ENCODE measurements at regions not wholly inside any gene's neighbourhood (a gene's known extent, or its start where the extent isn't known, plus 50 kb on each side); places are given as distances from the start of the nearest gene placed in this dataset.
"Not testable (repeated sequence)": the region's sequence is repeated elsewhere in the genome, so short reads cannot be mapped to it uniquely, and the experiment has no call there.

DNA sequence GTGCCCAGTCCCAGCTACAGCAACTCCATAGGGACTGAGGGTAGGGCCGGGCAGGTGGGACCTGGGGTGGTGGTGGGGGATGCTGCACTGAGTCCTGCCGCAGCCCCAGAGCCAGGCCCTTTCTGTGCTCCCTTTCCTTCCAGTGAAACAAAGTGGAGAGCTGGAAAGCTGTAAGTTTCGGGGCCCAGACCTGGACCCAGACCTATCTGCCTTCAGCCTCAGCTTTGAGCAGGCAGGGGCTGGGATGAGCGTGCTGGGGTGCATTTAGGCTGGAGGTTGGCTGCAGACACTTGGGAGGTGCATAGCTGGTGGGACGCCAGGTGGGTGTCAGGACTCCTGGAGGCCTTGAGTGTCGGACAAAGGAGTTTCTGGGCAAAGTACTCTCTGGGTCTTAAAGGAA is 92.7 kb upstream of the C1orf174 start:
- DNase-seq = no peak

DNA sequence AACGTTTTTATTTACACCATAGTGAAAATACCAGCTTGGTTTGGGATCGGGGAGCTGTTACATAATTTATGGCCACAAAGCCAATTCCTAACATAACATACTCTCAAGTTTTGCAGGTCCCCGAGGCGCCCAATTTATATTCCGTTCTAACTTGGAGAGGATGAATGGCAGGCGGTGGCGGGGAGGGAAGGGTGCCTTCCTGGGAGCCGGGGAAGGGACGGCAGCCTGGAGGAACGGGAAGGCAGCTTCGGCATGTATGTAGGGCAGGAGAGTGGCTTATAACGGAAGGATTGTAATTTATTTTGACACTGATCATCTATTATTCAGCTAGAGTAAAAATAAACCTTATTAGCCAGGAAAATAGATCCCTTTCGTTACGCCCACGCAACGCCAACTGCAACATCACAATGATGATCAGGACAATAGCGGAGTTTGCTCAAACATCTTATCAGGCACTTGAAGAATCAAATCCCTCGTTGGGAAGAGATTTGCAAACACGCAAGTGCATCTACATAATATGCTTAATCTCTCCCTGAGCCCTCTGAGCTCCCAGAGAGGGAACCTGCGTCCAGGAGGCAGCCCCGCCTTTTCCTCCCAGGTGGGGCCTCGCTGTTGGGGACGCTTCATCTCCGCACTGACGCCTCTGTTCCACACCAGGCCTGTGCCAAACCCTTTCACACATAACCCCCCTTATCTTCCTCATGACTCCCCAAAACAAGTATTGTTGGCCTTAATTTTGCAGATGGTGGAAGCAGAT is 93.7 kb upstream of the C1orf174 start:
- no peak for DNase-seq

DNA sequence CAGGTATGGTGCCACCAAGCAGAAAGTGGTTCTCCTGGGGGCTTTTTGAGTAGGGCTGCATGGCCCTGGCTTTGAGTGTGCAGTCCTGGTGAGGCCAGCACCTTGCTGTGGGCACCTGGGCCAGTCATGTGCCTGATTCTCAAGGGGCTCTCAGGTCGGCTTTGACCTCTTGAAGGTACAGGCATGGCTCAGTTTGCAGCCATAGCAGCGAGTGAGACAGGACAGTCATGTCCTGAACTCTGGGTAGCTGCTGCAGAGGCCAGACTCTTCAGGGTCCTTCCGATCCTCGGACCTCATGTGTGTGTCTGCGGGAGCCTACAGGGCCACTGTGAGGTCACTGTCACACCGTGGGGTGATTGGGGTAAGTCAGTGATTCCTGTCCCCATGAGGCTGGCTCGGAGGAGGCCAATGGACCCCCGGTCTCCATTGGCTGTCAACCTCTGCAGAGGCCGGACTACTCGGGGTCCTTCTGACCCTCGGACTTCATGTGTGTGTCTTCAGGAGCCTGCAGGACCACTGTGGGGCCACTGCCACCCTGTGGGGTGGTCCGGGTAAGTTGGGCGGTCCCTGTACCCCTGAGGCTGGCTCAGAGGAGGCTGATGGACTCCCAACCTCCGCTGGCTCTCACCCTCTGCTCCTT is 95.2 kb upstream of the C1orf174 start:
- no peak for DNase-seq

DNA sequence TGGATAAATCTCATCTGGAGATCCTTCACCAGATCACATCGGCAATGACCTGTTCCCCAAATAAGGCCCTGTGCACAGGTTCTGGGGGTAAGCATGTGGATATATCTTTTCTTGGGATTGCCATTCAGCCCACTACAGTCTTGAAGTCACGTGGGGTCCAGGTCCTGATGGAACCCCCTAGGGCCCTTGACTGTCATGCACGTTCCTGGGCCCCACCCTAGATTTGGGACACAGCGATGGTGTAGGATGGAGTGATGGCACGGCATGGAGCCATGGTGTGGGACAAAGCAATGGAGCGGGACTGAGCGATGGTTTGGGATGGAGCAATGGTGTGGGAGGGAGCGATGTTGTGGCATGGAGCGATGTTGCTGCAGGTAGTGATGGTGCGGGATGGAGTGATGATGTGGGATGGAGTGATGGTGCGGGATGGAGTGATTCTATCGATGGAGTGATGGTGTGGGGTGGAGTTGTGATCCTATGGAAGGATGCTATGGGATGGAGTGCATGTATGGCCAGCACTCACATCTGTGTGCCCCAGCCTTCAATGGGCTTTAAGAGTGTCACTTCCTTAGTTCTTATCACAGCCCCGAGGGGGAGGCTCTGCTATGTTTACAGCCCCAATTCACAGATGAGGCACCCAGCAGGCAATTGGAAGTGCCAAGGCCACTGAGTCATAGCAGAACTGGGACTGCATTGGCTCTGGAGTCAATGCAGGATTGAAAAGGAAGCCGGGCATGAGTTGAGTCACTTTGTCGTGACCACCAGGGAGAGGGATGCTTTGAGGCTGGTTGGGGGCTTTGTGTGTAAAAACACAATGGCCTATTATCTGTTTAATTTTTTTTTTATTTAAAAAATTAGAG is 97.0 kb upstream of the C1orf174 start:
- DNase-seq = no peak

DNA sequence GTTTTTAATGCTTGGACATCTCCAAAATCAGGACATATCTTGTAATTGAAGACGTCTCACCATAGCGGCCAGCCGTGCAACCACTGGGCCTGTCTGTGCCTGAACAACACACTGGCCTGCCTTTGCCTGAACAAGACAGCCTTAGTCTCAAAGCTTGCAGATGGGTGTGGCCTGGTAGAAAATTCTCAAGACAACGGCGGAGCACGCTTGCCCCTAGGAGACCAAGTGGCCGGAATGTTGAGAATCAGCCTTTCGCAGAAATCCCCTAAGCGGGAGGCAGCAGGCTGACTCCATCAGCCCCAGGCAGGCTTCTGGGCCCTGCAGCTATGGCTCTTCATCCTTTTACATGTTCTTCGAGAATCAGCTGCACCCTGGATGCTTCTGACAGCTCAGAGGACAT is 98.0 kb upstream of the C1orf174 start:
- no peak for DNase-seq

DNA sequence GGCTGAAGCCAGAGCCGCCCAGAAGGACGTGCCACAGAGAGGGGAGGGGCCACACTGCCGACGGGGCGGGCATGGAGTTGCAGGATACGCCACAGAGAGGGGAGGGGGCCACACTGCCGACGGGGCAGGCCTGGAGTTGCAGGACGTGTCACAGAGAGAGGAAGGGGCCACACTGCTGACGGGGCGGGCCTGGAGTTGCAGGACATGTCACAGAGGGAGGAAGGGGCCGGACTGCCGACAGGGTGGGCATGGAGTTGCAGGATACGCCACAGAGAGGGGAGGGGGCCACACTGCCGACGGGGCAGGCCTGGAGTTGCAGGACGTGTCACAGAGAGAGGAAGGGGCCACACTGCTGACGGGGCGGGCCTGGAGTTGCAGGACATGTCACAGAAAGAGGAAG is 99.4 kb upstream of the C1orf174 start:
- not testable (repeated sequence) for DNase-seq

DNA sequence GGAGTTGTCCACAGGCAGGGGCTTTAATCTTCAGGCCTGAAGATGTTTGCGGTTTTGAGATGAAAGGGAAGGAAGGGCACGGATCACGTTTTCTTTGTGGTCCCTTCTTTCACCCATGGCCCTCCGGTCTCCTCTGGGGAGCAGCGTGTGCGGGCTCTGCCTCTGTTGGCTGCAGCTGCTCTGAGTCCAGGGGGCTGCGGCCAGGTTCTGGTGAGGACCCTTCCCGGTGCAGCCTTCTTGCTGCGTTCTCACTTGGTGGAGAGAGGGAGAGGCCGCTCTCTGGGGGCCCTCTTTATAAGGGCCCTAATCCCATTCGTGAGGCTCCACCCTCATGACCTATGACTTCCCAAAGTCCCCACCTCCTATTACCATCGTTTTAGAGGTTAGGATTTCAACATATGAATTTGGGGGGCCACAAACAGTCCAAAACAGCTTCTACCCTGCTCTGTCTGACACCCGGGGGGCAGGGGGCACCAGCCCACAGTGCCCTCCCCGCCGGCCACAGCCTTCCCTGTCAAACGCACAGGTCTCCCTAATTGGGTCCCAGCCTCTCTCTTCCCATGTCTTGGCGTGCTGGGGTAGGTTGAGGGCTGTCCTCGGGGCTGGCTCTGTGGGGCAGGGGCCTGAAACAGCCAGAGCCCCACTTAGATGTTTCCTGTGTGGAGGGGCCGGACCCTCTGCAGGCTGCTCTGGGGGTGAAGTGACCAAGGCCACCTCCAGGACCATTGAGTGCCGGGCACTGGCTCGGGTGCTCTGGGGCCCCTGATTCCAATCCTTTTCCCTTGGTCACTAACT is 100.1 kb upstream of the C1orf174 start:
- DNase-seq = peak; percentile 10

DNA sequence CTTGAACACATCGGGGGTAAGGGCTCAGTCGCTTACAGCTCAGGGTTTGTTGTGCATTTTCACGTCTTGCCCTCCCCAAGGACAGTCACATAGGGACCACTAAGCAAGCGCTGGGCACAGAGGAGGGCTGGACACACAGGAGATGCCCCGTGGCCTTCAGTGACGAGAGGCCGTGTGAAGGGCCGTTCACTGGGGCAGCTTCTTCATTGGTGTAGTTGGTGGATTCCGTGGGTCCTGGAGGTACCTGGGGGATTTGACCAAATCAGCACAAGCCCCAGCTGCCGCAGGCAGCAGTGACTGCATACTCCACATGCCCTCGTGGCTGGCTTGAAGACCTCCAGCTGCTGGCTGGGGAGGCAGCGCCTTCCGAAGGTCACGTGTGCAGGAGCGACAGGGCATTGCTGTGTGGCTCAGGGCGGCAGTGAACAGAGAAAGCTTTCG is 100.8 kb upstream of the C1orf174 start:
- DNase-seq = peak; percentile 11

DNA sequence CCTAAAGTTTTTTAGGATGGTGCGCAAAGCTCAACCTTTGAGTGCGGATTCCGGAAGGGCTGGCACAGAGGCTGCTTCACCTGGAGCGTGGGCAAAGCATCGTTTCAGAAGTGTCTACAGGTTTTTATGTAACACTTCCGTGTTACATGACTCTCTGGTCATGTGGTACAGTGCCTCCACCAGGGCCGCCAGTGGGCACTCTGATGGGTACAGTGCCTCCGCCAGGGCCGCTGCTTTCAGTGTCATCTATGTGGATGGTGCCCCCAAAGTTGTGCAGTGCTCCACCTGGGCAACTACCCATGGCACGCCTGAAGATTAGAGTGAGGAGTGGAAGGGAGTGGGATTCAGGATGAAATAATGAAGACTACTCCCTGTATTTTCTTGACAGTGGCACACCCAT is 101.4 kb upstream of the C1orf174 start:
- no peak for DNase-seq

DNA sequence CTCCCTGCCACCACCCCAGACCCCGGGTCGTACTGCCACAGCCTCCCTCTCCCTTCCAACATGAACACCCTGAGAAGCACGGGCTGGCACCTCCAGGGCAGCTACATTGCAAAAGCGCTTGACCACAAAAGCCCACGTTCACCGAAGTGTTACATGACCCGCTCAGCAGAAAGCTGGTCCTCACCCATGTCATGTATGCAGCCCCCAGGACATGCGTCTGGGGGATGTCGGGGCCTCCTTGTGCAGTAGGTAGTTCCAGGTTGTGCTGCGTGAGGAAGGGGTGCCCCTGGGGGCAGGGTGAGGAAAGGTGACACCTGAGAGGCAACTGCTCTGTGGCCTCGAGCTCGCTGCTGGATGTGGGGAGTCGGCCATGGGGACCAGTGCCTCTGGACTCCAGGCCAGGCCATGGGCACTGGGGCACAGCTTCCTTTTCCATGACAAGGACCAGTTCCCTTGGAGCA is 102.0 kb upstream of the C1orf174 start:
- DNase-seq = peak; percentile 15

DNA sequence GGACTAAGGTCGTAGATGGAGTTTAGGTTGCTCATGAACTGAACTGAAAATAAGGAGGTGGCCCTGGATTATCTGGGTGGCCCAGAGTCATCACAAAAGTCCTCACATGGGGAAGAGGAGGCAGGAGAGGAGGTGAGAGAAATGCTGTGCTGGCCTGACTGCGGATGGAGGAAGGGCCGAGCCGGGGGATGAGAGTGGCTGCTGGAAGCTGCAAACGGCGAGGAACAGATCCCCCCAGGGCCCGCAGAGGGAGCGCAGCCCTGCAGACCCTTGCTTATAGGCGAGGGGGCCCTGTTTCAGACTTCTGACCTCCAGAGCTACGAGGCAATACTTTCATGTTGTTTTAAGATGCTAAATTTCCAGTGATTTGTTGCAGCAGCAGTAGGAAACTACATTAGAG is 102.7 kb upstream of the C1orf174 start:
- no peak for DNase-seq

DNA sequence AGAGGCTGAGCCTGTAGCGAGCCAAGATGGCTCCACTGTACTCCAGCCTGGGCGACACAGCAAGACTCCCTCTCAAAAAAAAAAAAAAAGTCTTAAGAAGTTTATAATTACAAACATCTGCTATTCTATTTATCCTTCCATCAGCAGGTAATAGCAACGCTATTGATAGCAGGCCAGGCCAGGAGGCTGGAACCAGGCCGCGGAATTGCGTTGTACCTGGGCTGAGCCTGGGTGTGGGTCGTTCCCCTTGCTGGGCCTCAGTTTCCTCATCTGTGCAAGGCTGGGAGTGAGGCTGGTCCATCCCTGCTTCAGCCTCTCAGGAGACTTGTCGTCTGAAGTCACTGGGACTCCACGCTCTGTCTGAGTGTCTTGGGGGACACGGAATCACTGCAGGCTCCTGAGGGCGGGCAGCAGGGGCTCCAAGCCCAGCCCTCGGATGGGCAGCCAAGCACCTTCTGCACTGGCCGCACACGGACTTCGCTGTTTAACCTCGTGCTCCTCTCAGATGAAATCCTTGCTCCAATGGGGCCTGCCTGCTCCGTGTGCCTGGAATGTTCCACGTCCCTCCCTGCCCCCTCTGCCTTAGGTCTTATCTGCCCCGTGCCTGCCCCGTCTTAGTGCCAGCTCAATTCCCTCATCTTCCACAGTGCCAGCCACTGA is 103.9 kb upstream of the C1orf174 start:
- no peak for DNase-seq

DNA sequence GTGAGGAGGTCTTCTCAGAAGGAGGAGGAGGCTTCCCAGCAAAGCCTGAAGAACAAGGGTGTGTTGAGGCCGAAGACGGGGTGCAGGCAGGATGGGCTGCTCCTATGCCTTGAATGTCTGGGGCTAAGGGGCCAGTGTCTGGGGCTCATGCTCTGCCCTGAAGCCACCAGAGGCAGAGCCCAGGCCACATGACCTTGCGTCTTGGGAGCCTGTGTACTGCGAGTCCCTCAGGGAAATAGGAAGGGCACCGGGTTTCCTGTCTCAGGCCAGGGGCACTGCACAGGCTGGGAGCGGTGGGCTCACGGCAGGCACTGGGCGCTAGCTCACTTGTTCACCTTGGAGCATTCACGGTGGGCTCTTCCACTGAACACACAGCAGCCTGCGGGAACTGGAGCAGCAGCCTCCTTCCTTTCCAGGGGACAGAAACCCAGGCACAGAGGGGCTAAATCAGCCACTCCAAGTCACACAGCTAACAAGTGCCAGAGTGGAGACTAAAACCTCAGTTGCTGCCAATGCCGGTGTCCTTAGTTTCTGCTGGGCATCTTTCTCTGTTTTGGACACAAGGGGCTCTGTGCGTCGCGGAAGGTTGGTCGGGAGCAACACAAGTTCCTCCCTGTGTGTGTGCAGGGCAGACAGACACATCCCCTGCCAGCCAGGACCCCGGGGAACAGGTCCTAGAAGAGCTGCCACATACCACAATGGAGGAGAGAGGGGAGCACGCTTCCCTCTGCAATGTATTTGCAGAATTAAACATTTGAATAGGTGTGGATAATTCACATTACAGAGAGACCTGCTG is 104.8 kb upstream of the C1orf174 start:
- no peak for DNase-seq

DNA sequence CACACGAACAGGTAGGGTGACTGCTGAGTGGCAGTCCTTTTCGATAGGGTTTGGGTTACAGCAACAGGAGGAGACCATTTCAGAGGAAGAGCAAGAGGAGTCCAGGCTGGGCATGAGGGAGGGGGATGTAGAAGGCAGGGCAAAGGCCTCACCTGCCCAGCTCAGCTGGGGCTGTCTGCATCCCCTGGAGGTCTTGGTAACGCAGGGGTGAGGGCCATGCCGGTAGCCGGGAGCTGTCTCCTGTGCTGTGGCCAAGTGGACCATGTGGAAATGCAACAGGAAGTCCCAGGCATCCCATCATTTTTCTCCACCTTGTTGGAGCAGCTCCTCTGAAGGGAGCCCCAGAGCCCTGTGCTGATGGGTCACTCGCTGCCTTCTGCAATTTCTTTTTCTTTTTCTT is 105.4 kb upstream of the C1orf174 start:
- DNase-seq = no peak

DNA sequence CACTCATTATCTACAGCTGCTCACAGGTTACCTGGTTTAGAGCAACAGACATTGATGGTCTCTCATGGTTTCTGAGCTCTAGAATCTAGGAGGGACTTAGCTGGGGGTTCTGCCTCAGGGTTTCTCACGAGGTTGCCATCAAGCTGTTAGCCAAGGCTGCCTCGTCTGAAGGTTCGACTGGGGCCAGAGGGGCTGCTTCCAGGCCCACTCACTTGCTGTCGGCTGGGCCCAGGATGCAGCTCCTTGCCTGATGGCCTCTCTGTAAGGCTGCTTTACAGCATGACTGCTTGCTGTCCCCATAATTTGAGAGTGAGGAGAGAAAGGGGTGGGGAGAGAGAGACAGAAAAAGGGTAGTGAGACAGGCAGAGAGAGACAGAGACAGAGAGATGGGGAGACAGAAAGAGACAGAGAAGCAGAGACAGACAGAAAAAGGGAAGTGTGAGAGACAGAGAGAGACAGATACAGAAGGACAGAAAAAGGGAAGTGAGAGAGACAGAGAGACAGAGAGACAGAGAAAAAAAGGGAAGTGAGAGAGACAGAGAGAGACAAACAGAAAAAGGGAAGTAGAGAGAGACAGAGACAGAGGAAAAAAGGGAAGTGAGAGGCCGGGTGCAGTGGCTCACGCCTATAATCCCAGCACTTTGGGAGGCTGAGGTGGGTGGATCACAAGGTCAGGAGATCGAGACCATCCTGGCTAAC is 106.8 kb upstream of the C1orf174 start:
- DNase-seq = no peak

DNA sequence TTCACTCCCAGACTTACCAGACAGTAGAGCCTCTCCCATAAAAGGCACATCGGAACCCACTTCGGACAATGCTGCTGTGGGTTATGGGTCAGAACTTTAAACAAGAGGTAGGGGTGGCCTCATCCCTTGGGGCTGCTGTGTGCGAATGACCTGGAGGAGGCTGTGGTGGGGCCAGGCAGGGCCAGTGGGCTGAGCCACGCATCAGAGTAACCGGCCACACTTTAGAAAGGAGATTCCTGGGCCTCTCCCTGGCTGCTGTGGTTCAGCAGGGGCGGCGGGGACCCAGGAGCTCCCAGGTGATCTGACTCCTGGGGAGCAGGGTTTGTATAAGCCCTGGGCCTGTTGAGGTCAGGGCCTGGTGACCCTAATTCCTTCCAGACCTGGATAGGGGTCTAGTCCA is 110.2 kb upstream of the C1orf174 start:
- DNase-seq = no peak

DNA sequence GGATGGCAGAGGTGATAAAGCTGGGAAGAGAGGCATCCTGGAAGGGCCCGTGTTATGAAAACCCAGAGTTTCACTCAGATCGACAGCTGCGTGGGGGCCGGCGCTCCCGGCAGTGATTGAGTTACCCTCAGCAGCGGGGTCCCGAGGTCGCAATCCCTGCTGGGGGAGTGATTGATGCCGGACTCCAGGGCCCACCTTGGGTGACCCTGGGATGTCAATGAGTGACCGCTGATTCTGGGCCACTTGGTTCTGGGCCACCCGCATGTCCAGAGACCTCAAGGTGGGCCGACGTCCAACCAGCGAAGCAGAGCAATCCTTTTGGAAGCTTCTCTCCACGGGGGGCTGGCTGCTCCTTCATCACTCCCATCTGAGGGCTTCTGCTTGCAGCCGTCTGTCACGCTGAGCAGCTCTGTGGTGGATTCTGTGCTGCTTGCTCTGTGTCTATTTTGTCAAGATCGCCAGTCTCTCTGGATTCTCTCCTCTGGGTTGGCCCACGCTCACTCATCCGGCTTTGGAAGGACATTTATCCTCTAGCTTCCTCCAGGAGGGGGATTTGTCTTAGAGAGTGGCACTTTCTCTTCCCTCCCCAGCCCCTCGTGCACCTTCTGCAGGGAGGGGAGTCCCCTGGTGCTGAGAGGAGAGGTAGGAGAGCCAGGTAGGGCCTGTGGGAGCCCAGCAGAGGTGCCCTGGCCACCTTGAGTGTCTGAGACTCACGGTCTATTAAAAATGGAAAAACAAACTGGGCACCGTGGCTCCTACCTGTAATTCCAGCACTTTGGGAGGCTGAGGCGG is 110.9 kb upstream of the C1orf174 start:
- DNase-seq = no peak

DNA sequence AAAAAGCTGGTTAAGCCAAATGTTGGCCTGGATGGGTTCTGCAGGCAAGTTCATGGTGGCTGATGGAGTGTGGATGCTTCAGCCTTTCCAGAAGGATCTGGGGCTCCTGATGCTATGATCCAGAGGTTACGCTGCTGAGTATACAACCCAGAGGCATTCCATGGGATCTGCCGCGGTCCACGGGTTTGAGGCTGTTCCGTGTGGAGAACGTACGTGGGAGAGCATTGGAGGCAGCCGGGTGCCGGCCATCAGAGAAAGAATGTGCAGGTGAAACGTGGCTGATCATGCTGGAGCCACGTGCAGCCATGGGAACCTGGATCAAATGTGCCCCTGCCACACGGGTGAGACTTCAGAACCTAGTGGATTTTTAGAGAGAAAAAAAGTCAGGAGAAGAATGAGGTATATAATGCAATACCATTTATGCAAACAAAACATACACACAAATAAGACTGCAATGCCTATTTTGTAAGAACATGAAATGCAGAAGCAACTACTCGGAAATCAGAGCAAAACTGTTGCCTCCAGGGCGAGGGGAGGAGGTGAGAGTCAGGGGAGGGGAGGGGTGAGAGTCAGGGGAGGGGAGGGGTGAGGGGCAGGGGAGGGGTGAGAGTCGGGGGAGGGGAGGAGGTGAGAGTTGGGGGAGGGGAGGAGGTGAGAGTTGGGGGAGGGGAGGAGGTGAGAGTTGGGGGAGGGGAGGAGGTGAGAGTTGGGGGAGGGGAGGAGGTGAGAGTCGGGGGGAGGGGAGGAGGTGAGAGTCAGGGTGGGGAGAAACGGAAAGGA is 116.5 kb upstream of the C1orf174 start:
- no peak for DNase-seq

All from CD4-positive, alpha-beta T cell treated with Interleukin-15 for 1 hour (primary cell).